HEK293 (cell line): ENCODE measurements at regions not wholly inside any gene's neighbourhood (a gene's known extent, or its start where the extent isn't known, plus 50 kb on each side); places are given as distances from the start of the nearest gene placed in this dataset.

Source experiments
- CTCF ChIA-PET: fragments of 350-600 bp; formaldehyde crosslinking; extraction: SDS; loops from one replicate; lab custom pipeline; 2021; ENCODE audit warnings: antibody characterized with exemption; lab: Yijun Ruan, JAX
- POLR2A ChIA-PET: fragments of 300-600 bp; formaldehyde crosslinking; extraction: SDS; loops from one replicate; lab custom pipeline; 2020; ENCODE audit warnings: antibody characterized with exemption, inconsistent platforms; lab: Yijun Ruan, JAX
- H3K27ac ChIP-seq: fragments of 200-500 bp; sonication (Bioruptor generic); 2 replicates; pipeline ENCODE4 v1.5.1; 2014; ENCODE audit warnings: low read depth, low read length, control low read depth, inconsistent platforms; ENCODE audit errors: extremely low read depth
- H3K36me3 ChIP-seq, 2 experiments: fragments of 200-500 bp in 1 of 2; sonication (Bioruptor generic) in 1 of 2; 1 replicate in 1 of 2; 2 replicates in 1 of 2; pipeline ENCODE4 v1.5.1; 2014 to 2017; ENCODE audit warnings: inconsistent platforms in 2 of 2, low read length in 2 of 2; ENCODE audit not compliant: control insufficient read depth in 2 of 2, insufficient read depth in 1 of 2
- H3K4me1 ChIP-seq: fragments of 200-500 bp; sonication (Bioruptor generic); 2 replicates; pipeline ENCODE4 v1.5.1; 2014; ENCODE audit warnings: mild to moderate bottlenecking, low read length, inconsistent platforms; ENCODE audit not compliant: control insufficient read depth, insufficient read depth
- H3K4me3 ChIP-seq: 2 replicates; pipeline ENCODE4 v1.5.1; 2011; ENCODE audit warnings: low read depth, mild to moderate bottlenecking, control low read depth, low read length, moderate library complexity
- H3K9me3 ChIP-seq: fragments of 200-500 bp; sonication (Bioruptor generic); 2 replicates; pipeline ENCODE4 v1.5.1; 2014; ENCODE audit warnings: low read depth, low read length, inconsistent platforms; ENCODE audit not compliant: control insufficient read depth, insufficient read depth
- CTCF ChIP-seq: fragments of 450-650 bp; formaldehyde crosslinking; IDR thresholded peaks from 2 replicates; pipeline ENCODE4 v1.5.1; 2016; ENCODE audit warnings: missing biosample characterization, missing genetic modification characterization
- GLI4 ChIP-seq: fragments of 450-650 bp; formaldehyde crosslinking; IDR thresholded peaks from 2 replicates; pipeline ENCODE4 v1.5.1; 2016; ENCODE audit warnings: missing biosample characterization, missing genetic modification characterization
- IKZF3 ChIP-seq: fragments of 450-650 bp; IDR thresholded peaks from 2 replicates; pipeline ENCODE4 v1.5.0; 2018; ENCODE audit warnings: missing biosample characterization, mild to moderate bottlenecking, missing genetic modification characterization, moderate library complexity
- KLF17 ChIP-seq: fragments of 450-650 bp; formaldehyde crosslinking; IDR thresholded peaks from 2 replicates; pipeline ENCODE4 v1.5.1; 2016; ENCODE audit warnings: missing biosample characterization, missing genetic modification characterization
- SCRT1 ChIP-seq: fragments of 450-650 bp; formaldehyde crosslinking; IDR thresholded peaks from 2 replicates; pipeline ENCODE4 v1.5.1; 2016; ENCODE audit warnings: missing biosample characterization, missing genetic modification characterization, borderline replicate concordance
- TRIM28 ChIP-seq: IDR thresholded peaks from 2 replicates; pipeline ENCODE4 v1.6.1; 2011; ENCODE audit warnings: low read length, control low read depth, borderline replicate concordance
- TSHZ1 ChIP-seq: fragments of 450-650 bp; formaldehyde crosslinking; IDR thresholded peaks from 2 replicates; pipeline ENCODE4 v1.5.1; 2016; ENCODE audit warnings: missing biosample characterization, missing genetic modification characterization, borderline replicate concordance
- ZBTB20 ChIP-seq: fragments of 450-650 bp; formaldehyde crosslinking; IDR thresholded peaks from 2 replicates; pipeline ENCODE4 v1.5.1; 2016; ENCODE audit warnings: missing biosample characterization, missing genetic modification characterization
- ZNF155 ChIP-seq: fragments of 450-650 bp; formaldehyde crosslinking; IDR thresholded peaks from 2 replicates; pipeline ENCODE4 v1.5.1; 2016; ENCODE audit warnings: missing biosample characterization, missing genetic modification characterization
- ZNF169 ChIP-seq: fragments of 450-650 bp; formaldehyde crosslinking; IDR thresholded peaks from 2 replicates; pipeline ENCODE4 v1.5.1; 2016; ENCODE audit warnings: missing biosample characterization, missing genetic modification characterization
- ZNF175 ChIP-seq: fragments of 450-650 bp; formaldehyde crosslinking; IDR thresholded peaks from 2 replicates; pipeline ENCODE4 v1.5.1; 2016; ENCODE audit warnings: missing biosample characterization, missing genetic modification characterization
- ZNF184 ChIP-seq: fragments of 450-650 bp; IDR thresholded peaks from 2 replicates; pipeline ENCODE4 v1.5.1; 2018; ENCODE audit warnings: missing biosample characterization, mild to moderate bottlenecking, missing genetic modification characterization
- ZNF302 ChIP-seq: fragments of 450-650 bp; formaldehyde crosslinking; IDR thresholded peaks from 2 replicates; pipeline ENCODE4 v1.5.1; 2016; ENCODE audit warnings: missing biosample characterization, missing genetic modification characterization, low read depth
- ZNF341 ChIP-seq: fragments of 450-650 bp; formaldehyde crosslinking; IDR thresholded peaks from 2 replicates; pipeline ENCODE4; 2016; ENCODE audit warnings: low read depth, missing biosample characterization, missing genetic modification characterization
- ZNF37A ChIP-seq: fragments of 450-650 bp; IDR thresholded peaks from 2 replicates; pipeline ENCODE4 v1.5.1; 2018; ENCODE audit warnings: missing biosample characterization, missing genetic modification characterization
- ZNF391 ChIP-seq: fragments of 450-650 bp; formaldehyde crosslinking; IDR thresholded peaks from 2 replicates; pipeline ENCODE4 v1.5.1; 2016; ENCODE audit warnings: low read depth, missing biosample characterization, missing genetic modification characterization, borderline replicate concordance
- ZNF426 ChIP-seq: fragments of 450-650 bp; formaldehyde crosslinking; IDR thresholded peaks from 2 replicates; pipeline ENCODE4 v1.5.1; 2017; ENCODE audit warnings: missing biosample characterization, missing genetic modification characterization, mild to moderate bottlenecking, inconsistent platforms, moderate library complexity
- ZNF513 ChIP-seq: fragments of 450-650 bp; IDR thresholded peaks from 2 replicates; pipeline ENCODE4 v1.5.1; 2018; ENCODE audit warnings: missing biosample characterization, missing genetic modification characterization
- ZNF558 ChIP-seq: fragments of 450-650 bp; formaldehyde crosslinking; IDR thresholded peaks from 2 replicates; pipeline ENCODE4 v1.5.1; 2016; ENCODE audit warnings: missing biosample characterization, missing genetic modification characterization
- ZNF571 ChIP-seq: fragments of 450-650 bp; formaldehyde crosslinking; IDR thresholded peaks from 2 replicates; pipeline ENCODE4 v1.5.0; 2017; ENCODE audit warnings: missing biosample characterization, missing genetic modification characterization
- ZNF830 ChIP-seq: fragments of 450-650 bp; IDR thresholded peaks from 2 replicates; pipeline ENCODE4 v1.5.0; 2018; ENCODE audit warnings: missing biosample characterization, missing genetic modification characterization, low read depth, mild to moderate bottlenecking, moderate library complexity
- ZSCAN4 ChIP-seq: fragments of 450-650 bp; formaldehyde crosslinking; IDR thresholded peaks from 2 replicates; pipeline ENCODE4 v1.5.1; 2017; ENCODE audit warnings: missing biosample characterization, missing genetic modification characterization

- H3K9me3 ChIP-seq, result no peaks in the 10 kb centered on the region
- no peak for TF ChIP-seq TSHZ1 (tag by site-specific recombination)
- no peak for TF ChIP-seq TRIM28
- TF ChIP-seq ZNF175, result no peak
- no peak for TF ChIP-seq ZNF341
- TF ChIP-seq ZNF155 (tag by site-specific recombination), result no peak
- no peaks in the 10 kb centered on the region for H3K4me1 ChIP-seq
- no peaks in the 10 kb centered on the region for H3K36me3 ChIP-seq
- no peak overlapping the region for H3K27ac ChIP-seq
- no peak overlapping the region for H3K4me3 ChIP-seq
- CTCF ChIA-PET, result interaction anchor here (1.4 kb wide), 1 partner anchor 101 kb away, joined by 3 read pairs; no protein-coding TSS in a partner anchor
- POLR2A ChIA-PET, result no interaction called here
Measured at GRCh38 chr1:5645135-5645399, 347.2 kb downstream of the NPHP4 start.

GRCh38 chr1:5644281-5645134 is 347.7 kb downstream of the NPHP4 start:
- CTCF ChIA-PET, result interaction anchor here (1.4 kb wide), 1 partner anchor 101 kb away, joined by 3 read pairs; no protein-coding TSS in a partner anchor
- POLR2A ChIA-PET, result no interaction called here

More at GRCh38 chr1:5644281-5645134, 347.7 kb downstream of the NPHP4 start:
- Histone ChIP-seq H3K27ac (no peak overlapping the region), H3K9me3 (no peaks in the 10 kb centered on the region), H3K4me1 (no peaks in the 10 kb centered on the region), H3K4me3 (no peak overlapping the region), H3K36me3 (no peaks in the 10 kb centered on the region)
- TF ChIP-seq ZNF302 (no peak), ZBTB20 (no peak), GLI4 (no peak), ZNF391 (tag by site-specific recombination) (no peak), KLF17 (no peak), ZSCAN4 (tag by site-specific recombination) (no peak), IKZF3 (no peak), ZNF830 (tag by site-specific recombination) (no peak), ZNF37A (tag by site-specific recombination) (no peak), ZNF571 (tag by site-specific recombination) (no peak), ZNF184 (no peak), ZNF426 (tag by site-specific recombination) (no peak), CTCF (tag by site-specific recombination) (no peak), ZNF558 (no peak), ZNF169 (tag by site-specific recombination) (no peak), ZNF513 (no peak), SCRT1 (no peak)
